OCI-LY7 (cell line): ENCODE measurements at regions not wholly inside any gene's neighbourhood (a gene's known extent, or its start where the extent isn't known, plus 50 kb on each side); places are given as distances from the start of the nearest gene placed in this dataset.

ENCODE experiments used
- EZH2phosphoT487 ChIP-seq: fragments of 200-600 bp; sonication (generic); IDR thresholded peaks from 2 replicates; pipeline ENCODE4 v1.6.1; 2018; ENCODE audit warnings: low read depth, borderline replicate concordance, mild to moderate bottlenecking, mixed run types, antibody characterized with exemption, low read length, moderate library complexity, mixed read lengths
- TF ChIP-seq, protein P1 (sequence below): fragments of 200-600 bp; sonication (generic); conservative IDR thresholded peaks from 2 replicates; pipeline ENCODE4 v1.5.1; 2014; ENCODE audit warnings: mild to moderate bottlenecking, antibody characterized with exemption, low read length, moderate library complexity, mixed read lengths

- TF ChIP-seq, protein P1, sequence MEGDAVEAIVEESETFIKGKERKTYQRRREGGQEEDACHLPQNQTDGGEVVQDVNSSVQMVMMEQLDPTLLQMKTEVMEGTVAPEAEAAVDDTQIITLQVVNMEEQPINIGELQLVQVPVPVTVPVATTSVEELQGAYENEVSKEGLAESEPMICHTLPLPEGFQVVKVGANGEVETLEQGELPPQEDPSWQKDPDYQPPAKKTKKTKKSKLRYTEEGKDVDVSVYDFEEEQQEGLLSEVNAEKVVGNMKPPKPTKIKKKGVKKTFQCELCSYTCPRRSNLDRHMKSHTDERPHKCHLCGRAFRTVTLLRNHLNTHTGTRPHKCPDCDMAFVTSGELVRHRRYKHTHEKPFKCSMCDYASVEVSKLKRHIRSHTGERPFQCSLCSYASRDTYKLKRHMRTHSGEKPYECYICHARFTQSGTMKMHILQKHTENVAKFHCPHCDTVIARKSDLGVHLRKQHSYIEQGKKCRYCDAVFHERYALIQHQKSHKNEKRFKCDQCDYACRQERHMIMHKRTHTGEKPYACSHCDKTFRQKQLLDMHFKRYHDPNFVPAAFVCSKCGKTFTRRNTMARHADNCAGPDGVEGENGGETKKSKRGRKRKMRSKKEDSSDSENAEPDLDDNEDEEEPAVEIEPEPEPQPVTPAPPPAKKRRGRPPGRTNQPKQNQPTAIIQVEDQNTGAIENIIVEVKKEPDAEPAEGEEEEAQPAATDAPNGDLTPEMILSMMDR, result no peak
- no peak for TF ChIP-seq EZH2phosphoT487
Observed at GRCh38 chr12:76652402-76652801, 92.8 kb upstream of the OSBPL8 start.
